ENCODE measurements at regions not wholly inside any gene's neighbourhood (a gene's known extent, or its start where the extent isn't known, plus 50 kb on each side); places are given as distances from the start of the nearest gene placed in this dataset.

DNA sequence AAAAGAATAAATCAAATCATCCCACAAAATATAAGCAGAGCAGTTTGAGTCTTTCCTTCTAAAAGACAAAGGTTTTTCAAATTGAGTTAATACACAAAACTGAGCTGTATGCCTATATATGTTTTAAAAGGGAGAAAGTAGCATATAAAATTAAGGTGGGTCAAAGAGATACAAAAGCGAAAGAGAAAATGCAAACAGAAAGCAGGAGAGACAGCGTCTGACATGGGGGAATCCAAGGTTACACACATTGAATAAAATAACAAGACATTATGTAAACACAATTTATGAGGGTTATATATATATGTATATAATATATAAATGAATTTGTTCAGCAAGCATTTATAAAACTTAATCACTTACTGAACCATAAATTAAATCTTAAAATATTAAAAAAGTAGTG lies 276.1 kb upstream of the LCORL start (continued):
- TF ChIP-seq, protein P1, sequence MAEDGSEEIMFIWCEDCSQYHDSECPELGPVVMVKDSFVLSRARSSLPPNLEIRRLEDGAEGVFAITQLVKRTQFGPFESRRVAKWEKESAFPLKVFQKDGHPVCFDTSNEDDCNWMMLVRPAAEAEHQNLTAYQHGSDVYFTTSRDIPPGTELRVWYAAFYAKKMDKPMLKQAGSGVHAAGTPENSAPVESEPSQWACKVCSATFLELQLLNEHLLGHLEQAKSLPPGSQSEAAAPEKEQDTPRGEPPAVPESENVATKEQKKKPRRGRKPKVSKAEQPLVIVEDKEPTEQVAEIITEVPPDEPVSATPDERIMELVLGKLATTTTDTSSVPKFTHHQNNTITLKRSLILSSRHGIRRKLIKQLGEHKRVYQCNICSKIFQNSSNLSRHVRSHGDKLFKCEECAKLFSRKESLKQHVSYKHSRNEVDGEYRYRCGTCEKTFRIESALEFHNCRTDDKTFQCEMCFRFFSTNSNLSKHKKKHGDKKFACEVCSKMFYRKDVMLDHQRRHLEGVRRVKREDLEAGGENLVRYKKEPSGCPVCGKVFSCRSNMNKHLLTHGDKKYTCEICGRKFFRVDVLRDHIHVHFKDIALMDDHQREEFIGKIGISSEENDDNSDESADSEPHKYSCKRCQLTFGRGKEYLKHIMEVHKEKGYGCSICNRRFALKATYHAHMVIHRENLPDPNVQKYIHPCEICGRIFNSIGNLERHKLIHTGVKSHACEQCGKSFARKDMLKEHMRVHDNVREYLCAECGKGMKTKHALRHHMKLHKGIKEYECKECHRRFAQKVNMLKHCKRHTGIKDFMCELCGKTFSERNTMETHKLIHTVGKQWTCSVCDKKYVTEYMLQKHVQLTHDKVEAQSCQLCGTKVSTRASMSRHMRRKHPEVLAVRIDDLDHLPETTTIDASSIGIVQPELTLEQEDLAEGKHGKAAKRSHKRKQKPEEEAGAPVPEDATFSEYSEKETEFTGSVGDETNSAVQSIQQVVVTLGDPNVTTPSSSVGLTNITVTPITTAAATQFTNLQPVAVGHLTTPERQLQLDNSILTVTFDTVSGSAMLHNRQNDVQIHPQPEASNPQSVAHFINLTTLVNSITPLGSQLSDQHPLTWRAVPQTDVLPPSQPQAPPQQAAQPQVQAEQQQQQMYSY (CRISPR knock-in tag; IDR thresholded peaks at IDR 0.05) = no peak
- TF ChIP-seq, protein P2, sequence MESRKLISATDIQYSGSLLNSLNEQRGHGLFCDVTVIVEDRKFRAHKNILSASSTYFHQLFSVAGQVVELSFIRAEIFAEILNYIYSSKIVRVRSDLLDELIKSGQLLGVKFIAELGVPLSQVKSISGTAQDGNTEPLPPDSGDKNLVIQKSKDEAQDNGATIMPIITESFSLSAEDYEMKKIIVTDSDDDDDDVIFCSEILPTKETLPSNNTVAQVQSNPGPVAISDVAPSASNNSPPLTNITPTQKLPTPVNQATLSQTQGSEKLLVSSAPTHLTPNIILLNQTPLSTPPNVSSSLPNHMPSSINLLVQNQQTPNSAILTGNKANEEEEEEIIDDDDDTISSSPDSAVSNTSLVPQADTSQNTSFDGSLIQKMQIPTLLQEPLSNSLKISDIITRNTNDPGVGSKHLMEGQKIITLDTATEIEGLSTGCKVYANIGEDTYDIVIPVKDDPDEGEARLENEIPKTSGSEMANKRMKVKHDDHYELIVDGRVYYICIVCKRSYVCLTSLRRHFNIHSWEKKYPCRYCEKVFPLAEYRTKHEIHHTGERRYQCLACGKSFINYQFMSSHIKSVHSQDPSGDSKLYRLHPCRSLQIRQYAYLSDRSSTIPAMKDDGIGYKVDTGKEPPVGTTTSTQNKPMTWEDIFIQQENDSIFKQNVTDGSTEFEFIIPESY (IDR thresholded peaks at IDR 0.05) = no peak
- TF ChIP-seq SMARCA5 (IDR thresholded peaks at IDR 0.05) (no peak), IRF5 (IDR thresholded peaks at IDR 0.05; ENCODE audit: borderline replicate concordance) (no peak), ZNF622 (IDR thresholded peaks at IDR 0.05) (no peak)

GRCh38 chr4:18296411-18296810 lies 274.9 kb upstream of the LCORL start:
- H3K27ac ChIP-seq (ENCODE audit: control insufficient read depth, insufficient read depth) = no peak overlapping the region
- H2AFZ ChIP-seq (ENCODE audit: control insufficient read depth, low read depth, low read length) = peak overlapping the region; percentile 29
- FAIRE-seq = no peak
- no peaks in the 10 kb centered on the region for H3K36me3 ChIP-seq (ENCODE audit: control insufficient read depth in 2 of 2, insufficient read depth in 2 of 2, low read length in 1 of 2)
- no peak for DNase-seq (ENCODE audit: low read depth, low spot score)
- H3K4me2 ChIP-seq (ENCODE audit: control insufficient read depth, insufficient read depth) = no peak overlapping the region
- intact Hi-C loops (cut with micrococcal nuclease; ENCODE audit: unreplicated experiment) = no loop called here
- no peaks in the 10 kb centered on the region for H4K20me1 ChIP-seq (ENCODE audit: control insufficient read depth, insufficient read depth)
- H3K9ac ChIP-seq (ENCODE audit: control insufficient read depth, insufficient read depth, low read length) = no peak overlapping the region
- no TSS peak for BruUV-seq (replicated peaks)
- H3K79me2 ChIP-seq (ENCODE audit: control insufficient read depth, insufficient read depth, low read length) = no peaks in the 10 kb centered on the region
- POLR2A ChIA-PET = no interaction called here
- ATAC-seq = no peak
- H3K4me3 ChIP-seq = no peak overlapping the region
- 65% methylated on average over 2 of the region's 2 CpGs for WGBS (ENCODE audit: insufficient coverage, insufficient replicate concordance, low lambda C conversion rate, missing lambda C conversion rate)
- H3K9me3 ChIP-seq (replicated peaks; ENCODE audit: control insufficient read depth, insufficient read depth, low read length) = no peaks in the 10 kb centered on the region
- no peaks in the 10 kb centered on the region for H3K27me3 ChIP-seq (replicated peaks in 1 of 2; ENCODE audit: control insufficient read depth in 2 of 2, insufficient read depth in 2 of 2, low read length in 1 of 2)
- H3K4me1 ChIP-seq (ENCODE audit: control insufficient read depth, insufficient read depth, low read length) = no peaks in the 10 kb centered on the region
- SMC1A ChIA-PET (ENCODE audit: uncharacterized antibody, unreplicated experiment) = interaction anchor here (1.1 to 1.6 kb wide), 2 partner anchors 12 to 70 kb away, joined by 3 to 7 read pairs; no protein-coding TSS in a partner anchor
- CTCF ChIA-PET = no interaction called here
- in situ Hi-C loops (cut with MboI) = no loop called here
- RAD21 ChIA-PET (ENCODE audit: unreplicated experiment) = no interaction called here
- TF ChIP-seq ZBED1 (IDR thresholded peaks at IDR 0.05; ENCODE audit: borderline replicate concordance) (no peak), SUPT20H (IDR thresholded peaks at IDR 0.05; ENCODE audit: borderline replicate concordance, control insufficient read depth, low read depth, low read length) (no peak), BRCA1 (IDR thresholded peaks at IDR 0.05; ENCODE audit: low read depth, low read length) (no peak), NFYB (IDR thresholded peaks at IDR 0.05; ENCODE audit: insufficient read depth, low read depth, low read length) (no peak), ATF7 (IDR thresholded peaks at IDR 0.05; ENCODE audit: low read depth) (no peak)
- TF ChIP-seq, protein P3, sequence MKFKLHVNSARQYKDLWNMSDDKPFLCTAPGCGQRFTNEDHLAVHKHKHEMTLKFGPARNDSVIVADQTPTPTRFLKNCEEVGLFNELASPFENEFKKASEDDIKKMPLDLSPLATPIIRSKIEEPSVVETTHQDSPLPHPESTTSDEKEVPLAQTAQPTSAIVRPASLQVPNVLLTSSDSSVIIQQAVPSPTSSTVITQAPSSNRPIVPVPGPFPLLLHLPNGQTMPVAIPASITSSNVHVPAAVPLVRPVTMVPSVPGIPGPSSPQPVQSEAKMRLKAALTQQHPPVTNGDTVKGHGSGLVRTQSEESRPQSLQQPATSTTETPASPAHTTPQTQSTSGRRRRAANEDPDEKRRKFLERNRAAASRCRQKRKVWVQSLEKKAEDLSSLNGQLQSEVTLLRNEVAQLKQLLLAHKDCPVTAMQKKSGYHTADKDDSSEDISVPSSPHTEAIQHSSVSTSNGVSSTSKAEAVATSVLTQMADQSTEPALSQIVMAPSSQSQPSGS (IDR thresholded peaks at IDR 0.05; ENCODE audit: low read length) = no peak
- TF ChIP-seq, protein P1 (CRISPR knock-in tag; IDR thresholded peaks at IDR 0.05) = no peak

All from GM12878 (cell line).